AG04449 (cell line): ENCODE measurements at regions not wholly inside any gene's neighbourhood (a gene's known extent, or its start where the extent isn't known, plus 50 kb on each side); places are given as distances from the start of the nearest gene placed in this dataset.

Source experiments
- CTCF ChIA-PET: fragments of 350-600 bp; formaldehyde crosslinking; extraction: SDS; loops from one replicate; lab custom pipeline; 2021; ENCODE audit warnings: antibody characterized with exemption; lab: Yijun Ruan, JAX
- POLR2A ChIA-PET: fragments of 400-600, 350-600 bp; formaldehyde crosslinking; extraction: SDS; loops from one replicate; lab custom pipeline; 2020; ENCODE audit warnings: antibody characterized with exemption, inconsistent platforms; lab: Yijun Ruan, JAX
- DNase-seq: peaks from one replicate; pipeline ENCODE4 v3.0.0-alpha.2; 2010; ENCODE audit warnings: low read depth, low spot score
- H3K4me3 ChIP-seq: 2 replicates; pipeline ENCODE4 v1.5.1; 2011; ENCODE audit warnings: low read depth, mild to moderate bottlenecking, control low read depth, low read length
- CTCF ChIP-seq: IDR thresholded peaks from one replicate; pipeline ENCODE4 v1.5.1; 2011; ENCODE audit warnings: mild to moderate bottlenecking, moderate library complexity, low read length, control low read depth, inconsistent platforms; ENCODE audit not compliant: insufficient read depth; ENCODE audit errors: missing control alignments

- H3K4me3 ChIP-seq = no peak overlapping the region
- POLR2A ChIA-PET = no interaction called here
- TF ChIP-seq CTCF = no peak
- CTCF ChIA-PET = no interaction called here
- DNase-seq = no peak
Measured at GRCh38 chr7:19317461-19317860, 172.2 kb upstream of the FERD3L start.

GRCh38 chr7:19312416-19312815 is 167.2 kb upstream of the FERD3L start:
- POLR2A ChIA-PET = no interaction called here

GRCh38 chr7:19307554-19307953 is 162.3 kb upstream of the FERD3L start:
- ChIA-PET CTCF (no interaction called here), POLR2A (no interaction called here)
- no peak overlapping the region for H3K4me3 ChIP-seq
- TF ChIP-seq CTCF = no peak
- no peak for DNase-seq

More at GRCh38 chr7:19312416-19312815, 167.2 kb upstream of the FERD3L start:
- CTCF ChIA-PET = interaction anchor here (1.0 kb wide), 1 partner anchor 179 kb away, joined by 3 read pairs; no protein-coding TSS in a partner anchor
- TF ChIP-seq CTCF = no peak
- no peak for DNase-seq
- H3K4me3 ChIP-seq = no peak overlapping the region

GRCh38 chr7:19305698-19306097 is 160.5 kb upstream of the FERD3L start:
- H3K4me3 ChIP-seq = no peak overlapping the region
- TF ChIP-seq CTCF = no peak
- no peak for DNase-seq
- ChIA-PET CTCF (no interaction called here), POLR2A (no interaction called here)

- POLR2A ChIA-PET = no interaction called here
- no peak for DNase-seq
- CTCF ChIA-PET = interaction anchor here (1.4 kb wide), 1 partner anchor 10 kb away, joined by 4 read pairs; no protein-coding TSS in a partner anchor
- no peak for TF ChIP-seq CTCF
- no peak overlapping the region for H3K4me3 ChIP-seq
Measured at GRCh38 chr7:19304086-19304485, 158.9 kb upstream of the FERD3L start.

GRCh38 chr7:19302731-19303130 is 157.5 kb upstream of the FERD3L start:
- POLR2A ChIA-PET = no interaction called here
- no peak for DNase-seq

More at GRCh38 chr7:19302731-19303130, 157.5 kb upstream of the FERD3L start:
- TF ChIP-seq CTCF = no peak
- no peak overlapping the region for H3K4me3 ChIP-seq
- CTCF ChIA-PET = no interaction called here
